Testis (tissue), 2 donors: ENCODE measurements at regions not wholly inside any gene's neighbourhood (a gene's known extent, or its start where the extent isn't known, plus 50 kb on each side); places are given as distances from the start of the nearest gene placed in this dataset.

Experiments used
- DNase-seq: peaks from one replicate; pipeline ENCODE4 v3.0.0-alpha.2; 2019
- H3K27ac ChIP-seq, 2 donors: fragments of 200-600 bp; sonication (generic); one replicate each; pipeline ENCODE4 v1.5.1; 2019
- H3K27me3 ChIP-seq: fragments of 200-600 bp; sonication (generic); one replicate; pipeline ENCODE4 v1.5.1; 2019
- H3K36me3 ChIP-seq: fragments of 200-600 bp; sonication (generic); one replicate; pipeline ENCODE4 v1.5.1; 2017; ENCODE audit warnings: low read depth; ENCODE audit errors: missing control alignments
- H3K4me1 ChIP-seq: fragments of 200-600 bp; sonication (generic); one replicate; pipeline ENCODE4 v1.5.1; 2019
- H3K4me3 ChIP-seq, 2 donors: fragments of 200-600 bp; sonication (generic); one replicate each; pipeline ENCODE4 v1.5.1; 2017 to 2019
- H3K9me3 ChIP-seq: fragments of 200-600 bp; sonication (generic); one replicate; pipeline ENCODE4 v1.5.1; 2017
- POLR2A ChIP-seq: fragments of 450-650 bp; IDR thresholded peaks from one replicate; pipeline ENCODE4 v1.6.1; 2017; ENCODE audit warnings: antibody characterized with exemption, mild to moderate bottlenecking, moderate library complexity
- WGBS, 2 donors: methylation state at CpG; one replicate each; pipeline ENCODE4 v1.1.5; 2018; 5-methylcytosine and 5-hydroxymethylcytosine counted together
- intact Hi-C: fragments of 100-400 bp; cut with DNase I; formaldehyde crosslinking; loops from one replicate; pipeline ENCODE4 v1.15.1; 2023; ENCODE audit warnings: low total_unique reads
- TF ChIP-seq, protein P1 (sequence below), 3 experiments: fragments of 450-650 bp in 2 of 3; fragments of 200-600 bp in 1 of 3; sonication (generic) in 1 of 3; IDR thresholded peaks; one replicate each; pipeline ENCODE4 v1.5.1; 2016 to 2019; ENCODE audit warnings: antibody characterized with exemption in 3 of 3, mild to moderate bottlenecking in 2 of 3, moderate library complexity in 1 of 3

- Histone ChIP-seq H3K27ac (no peak overlapping the region), H3K4me3 (no peak overlapping the region), H3K9me3 (no peaks in the 10 kb centered on the region), H3K36me3 (no peaks in the 10 kb centered on the region), H3K4me1 (no peaks in the 10 kb centered on the region), H3K27me3 (no peaks in the 10 kb centered on the region)
- no peak for DNase-seq
- WGBS, 2 donors = 57 to 70% methylated on average over 4 to 5 of the region's 5 CpGs
- TF ChIP-seq POLR2A = no peak
- TF ChIP-seq, protein P1, sequence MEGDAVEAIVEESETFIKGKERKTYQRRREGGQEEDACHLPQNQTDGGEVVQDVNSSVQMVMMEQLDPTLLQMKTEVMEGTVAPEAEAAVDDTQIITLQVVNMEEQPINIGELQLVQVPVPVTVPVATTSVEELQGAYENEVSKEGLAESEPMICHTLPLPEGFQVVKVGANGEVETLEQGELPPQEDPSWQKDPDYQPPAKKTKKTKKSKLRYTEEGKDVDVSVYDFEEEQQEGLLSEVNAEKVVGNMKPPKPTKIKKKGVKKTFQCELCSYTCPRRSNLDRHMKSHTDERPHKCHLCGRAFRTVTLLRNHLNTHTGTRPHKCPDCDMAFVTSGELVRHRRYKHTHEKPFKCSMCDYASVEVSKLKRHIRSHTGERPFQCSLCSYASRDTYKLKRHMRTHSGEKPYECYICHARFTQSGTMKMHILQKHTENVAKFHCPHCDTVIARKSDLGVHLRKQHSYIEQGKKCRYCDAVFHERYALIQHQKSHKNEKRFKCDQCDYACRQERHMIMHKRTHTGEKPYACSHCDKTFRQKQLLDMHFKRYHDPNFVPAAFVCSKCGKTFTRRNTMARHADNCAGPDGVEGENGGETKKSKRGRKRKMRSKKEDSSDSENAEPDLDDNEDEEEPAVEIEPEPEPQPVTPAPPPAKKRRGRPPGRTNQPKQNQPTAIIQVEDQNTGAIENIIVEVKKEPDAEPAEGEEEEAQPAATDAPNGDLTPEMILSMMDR (IDR thresholded peaks at IDR 0.05) = no peak
- intact Hi-C loops = no loop called here
These were observed 252.1 kb downstream of the TSN start for GRCh38 chr2:122007577-122007976.

GRCh38 chr2:122009561-122009960 lies 254.1 kb downstream of the TSN start:
- H3K4me3 ChIP-seq = no peak overlapping the region
- WGBS, 2 donors = 51 to 65% methylated on average over 3 of the region's 3 CpGs

DNA sequence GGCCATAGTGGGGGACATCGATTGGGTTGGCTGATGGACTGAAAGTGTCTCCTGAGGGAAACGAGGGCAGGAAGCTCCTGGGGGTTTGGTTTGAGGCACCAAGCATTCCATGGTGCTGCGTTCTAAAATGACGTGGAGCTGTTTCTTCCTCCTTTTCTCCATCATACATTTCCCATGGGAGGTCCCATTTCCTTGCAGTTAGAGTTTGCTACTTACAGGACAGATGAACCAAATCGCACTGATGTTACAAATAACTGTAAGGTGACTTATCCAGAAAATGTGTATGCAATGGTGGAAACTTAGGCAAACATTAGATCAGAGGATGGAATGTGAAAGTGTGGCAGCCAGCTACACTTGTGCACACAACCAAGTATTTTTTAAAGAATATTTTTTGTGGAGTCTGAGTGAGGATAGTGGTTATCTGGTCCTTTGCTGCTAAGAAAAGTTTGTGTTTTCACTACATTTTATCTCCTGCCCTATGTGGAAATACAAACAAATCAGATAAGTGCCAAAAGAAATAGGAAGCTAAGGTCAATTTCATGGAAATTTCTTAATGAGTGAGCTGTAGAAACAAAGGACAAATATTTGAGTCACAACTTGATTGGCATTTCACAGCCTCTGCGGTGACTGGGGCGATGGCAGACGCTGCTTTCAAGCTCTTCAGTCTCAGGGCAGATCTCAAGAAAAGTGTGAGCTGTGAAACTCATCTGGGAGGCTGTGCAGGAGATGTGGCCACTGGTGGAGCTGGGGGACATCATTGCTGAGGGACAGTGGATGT lies 256.2 kb downstream of the TSN start:
- 84 to 93% methylated on average over 8 of the region's 8 CpGs for WGBS, 2 donors

More at GRCh38 chr2:122009561-122009960, 254.1 kb downstream of the TSN start:
- no peaks in the 10 kb centered on the region for H3K36me3 ChIP-seq
- no peak overlapping the region for H3K27ac ChIP-seq
- no peaks in the 10 kb centered on the region for H3K27me3 ChIP-seq
- no peak for DNase-seq
- TF ChIP-seq, protein P1 (IDR thresholded peaks at IDR 0.05) = no peak
- TF ChIP-seq POLR2A = no peak
- H3K4me1 ChIP-seq = no peaks in the 10 kb centered on the region
- H3K9me3 ChIP-seq = no peaks in the 10 kb centered on the region
- intact Hi-C loops = no loop called here

DNA sequence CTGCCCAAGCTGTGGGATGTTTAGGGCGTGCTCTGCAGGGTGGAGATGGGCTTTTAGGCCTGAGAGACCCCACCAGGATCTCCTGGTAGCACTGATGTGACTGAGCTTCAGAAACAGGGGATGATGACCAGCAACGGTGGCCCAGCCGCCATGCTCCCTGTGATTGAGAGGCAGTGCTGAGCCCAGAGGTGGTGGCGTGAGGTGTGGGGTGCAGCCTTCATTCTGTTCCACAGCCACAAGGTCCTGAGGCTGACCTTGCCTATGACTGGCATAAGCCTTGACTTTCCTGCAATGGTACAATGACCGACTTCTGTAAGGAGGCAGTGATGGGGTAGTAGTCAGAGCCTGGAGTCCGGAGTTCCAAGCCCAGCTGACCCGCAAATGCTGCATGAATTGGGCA lies 263.3 kb downstream of the TSN start:
- H3K27ac ChIP-seq = no peak overlapping the region
- WGBS, 2 donors = 90 to 94% methylated on average over 3 to 7 of the region's 7 CpGs
- no peaks in the 10 kb centered on the region for H3K9me3 ChIP-seq
- H3K4me3 ChIP-seq = no peak overlapping the region
- no peak for DNase-seq
- no peaks in the 10 kb centered on the region for H3K36me3 ChIP-seq
- H3K4me1 ChIP-seq = no peaks in the 10 kb centered on the region
- no peaks in the 10 kb centered on the region for H3K27me3 ChIP-seq
- intact Hi-C loops = no loop called here
- TF ChIP-seq POLR2A = no peak
- TF ChIP-seq, protein P1 (IDR thresholded peaks at IDR 0.05) = no peak

More for the DNA sequence above, 256.2 kb downstream of the TSN start:
- no peak overlapping the region for H3K27ac ChIP-seq
- no peaks in the 10 kb centered on the region for H3K27me3 ChIP-seq
- TF ChIP-seq, protein P1 (IDR thresholded peaks at IDR 0.05) = no peak
- TF ChIP-seq POLR2A = no peak
- H3K9me3 ChIP-seq = no peaks in the 10 kb centered on the region
- H3K4me3 ChIP-seq = no peak overlapping the region
- intact Hi-C loops = no loop called here
- no peak for DNase-seq
- H3K4me1 ChIP-seq = no peaks in the 10 kb centered on the region
- no peaks in the 10 kb centered on the region for H3K36me3 ChIP-seq

- no peak overlapping the region for H3K27ac ChIP-seq
- 19 to 26% methylated on average over 7 of the region's 7 CpGs for WGBS, 2 donors
- H3K27me3 ChIP-seq = no peaks in the 10 kb centered on the region
- H3K9me3 ChIP-seq = no peaks in the 10 kb centered on the region
- no peak for TF ChIP-seq POLR2A
- H3K36me3 ChIP-seq = no peaks in the 10 kb centered on the region
- no peak overlapping the region for H3K4me3 ChIP-seq
- DNase-seq = no peak
- intact Hi-C loops = no loop called here
- no peaks in the 10 kb centered on the region for H3K4me1 ChIP-seq
These were observed 264.3 kb downstream of the TSN start for GRCh38 chr2:122019724-122020123.
